ENCODE measurements at regions not wholly inside any gene's neighbourhood (a gene's known extent, or its start where the extent isn't known, plus 50 kb on each side); places are given as distances from the start of the nearest gene placed in this dataset.

DNA sequence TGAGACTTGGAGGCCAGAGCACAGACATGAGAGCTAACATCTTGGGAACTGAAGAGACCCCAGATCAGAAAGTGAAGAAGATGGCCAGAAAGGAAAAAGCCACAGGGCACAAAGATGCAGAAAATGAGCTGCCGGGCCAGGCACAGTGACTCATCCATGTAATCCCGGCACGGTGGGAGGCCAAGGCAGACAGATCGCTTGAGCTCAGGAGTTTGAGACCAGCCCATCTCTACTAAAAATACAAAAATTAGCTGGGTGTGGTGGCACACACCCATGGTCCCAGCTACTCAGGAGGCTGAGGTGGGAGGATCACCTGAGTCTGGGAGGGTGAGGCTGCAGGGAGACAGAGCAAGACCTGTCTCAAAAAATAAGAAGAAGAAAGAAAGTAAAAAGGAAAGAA lies 81.4 kb upstream of the MGMT start:
- no peaks in the 10 kb centered on the region for H3K4me1 Mint-ChIP-seq
- H3K9me3 Mint-ChIP-seq = peaks cover 0 to 2% of the 10 kb centered on the region in 2 donors
- H3K27me3 Mint-ChIP-seq = no peaks in the 10 kb centered on the region
- ATAC-seq (replicated peaks) (no peak), DNase-seq (no peak)
- H3K27ac Mint-ChIP-seq = no peak overlapping the region
- H3K36me3 Mint-ChIP-seq = no peaks in the 10 kb centered on the region
- H3K4me3 Mint-ChIP-seq = no peak overlapping the region

DNA sequence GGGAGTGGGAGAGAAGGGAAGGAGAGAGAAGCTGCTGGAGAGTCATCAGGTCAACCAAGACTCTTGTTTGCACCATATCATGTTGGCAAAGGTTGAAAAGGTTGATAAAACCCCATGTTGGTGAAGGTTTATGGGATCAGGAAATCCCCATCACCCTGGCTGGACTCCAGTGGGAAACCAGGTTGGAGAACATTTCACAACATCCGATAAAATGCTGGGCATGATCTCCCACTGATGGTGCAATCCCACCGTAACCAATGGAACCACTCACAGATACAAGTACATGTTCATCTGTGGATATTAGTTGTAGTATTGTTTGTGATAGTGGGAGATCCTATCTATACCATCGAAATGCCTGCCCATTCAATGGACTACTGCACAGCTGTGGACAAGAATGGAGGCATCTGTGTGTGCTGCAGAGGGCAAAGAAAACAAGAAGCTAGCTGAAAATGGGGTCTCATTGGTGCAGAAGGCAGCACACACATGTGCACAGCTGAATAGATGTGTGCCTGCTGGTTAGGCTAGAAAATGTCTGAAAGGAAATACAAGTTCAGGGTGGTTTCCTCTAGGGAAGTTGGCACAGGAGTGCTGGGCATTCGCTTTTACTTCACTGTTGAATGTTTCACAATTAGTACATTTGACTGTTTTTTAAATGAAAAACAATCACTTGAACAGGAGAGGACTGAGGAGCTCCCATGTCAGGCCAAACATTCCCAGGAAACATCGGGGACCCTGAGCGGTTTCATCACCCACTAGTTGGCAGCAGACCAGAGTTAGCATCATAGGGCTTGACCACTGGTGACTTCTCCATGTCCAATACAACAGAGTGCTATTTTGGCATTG lies 80.4 kb upstream of the MGMT start:
- H3K4me3 Mint-ChIP-seq = no peak overlapping the region

DNA sequence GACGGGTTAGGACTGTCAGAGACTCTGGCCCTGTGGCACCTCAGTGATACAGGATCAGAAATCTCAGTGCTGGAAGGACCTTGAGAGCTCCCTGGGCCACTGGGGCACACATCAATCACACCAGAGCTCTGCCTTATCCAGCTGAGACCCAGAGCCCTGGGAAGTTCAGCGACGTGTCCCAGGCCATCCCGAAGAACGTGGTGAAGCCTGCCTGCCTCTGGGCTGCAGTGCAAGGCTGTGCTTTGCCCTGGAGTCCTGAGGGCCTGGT lies 79.8 kb upstream of the MGMT start:
- DNase-seq = no peak
- Mint-ChIP-seq H3K27ac (no peak overlapping the region), H3K4me1 (no peaks in the 10 kb centered on the region), H3K4me3 (no peak overlapping the region), H3K36me3 (no peaks in the 10 kb centered on the region), H3K27me3 (no peaks in the 10 kb centered on the region), H3K9me3 (peaks cover 0 to 2% of the 10 kb centered on the region in 2 donors)
- no peak for ATAC-seq (replicated peaks)

More for the DNA sequence above, 80.4 kb upstream of the MGMT start:
- Mint-ChIP-seq H3K36me3 (no peaks in the 10 kb centered on the region), H3K27ac (no peak overlapping the region), H3K27me3 (no peaks in the 10 kb centered on the region), H3K9me3 (peaks cover 0 to 2% of the 10 kb centered on the region in 2 donors), H3K4me1 (no peaks in the 10 kb centered on the region)
- ATAC-seq (replicated peaks) = no peak
- no peak for DNase-seq

DNA sequence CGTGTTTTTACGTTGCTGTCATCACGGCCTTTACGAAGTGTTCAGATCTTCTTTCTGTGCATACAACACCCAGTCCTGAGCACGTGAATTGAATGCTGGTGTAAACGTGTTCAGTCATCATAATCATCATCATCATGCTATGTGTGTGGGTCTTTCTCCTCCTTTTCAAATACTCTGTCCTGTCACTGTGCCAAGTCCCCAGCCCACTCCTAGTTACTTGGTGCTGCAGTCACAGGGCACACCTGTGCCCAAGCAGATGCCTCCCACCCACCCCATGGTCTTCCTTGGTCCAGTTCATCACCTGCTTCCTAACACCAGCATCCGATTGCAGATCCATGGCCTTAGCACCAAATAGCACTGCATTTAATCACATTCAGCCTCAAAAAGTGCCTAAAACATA lies 78.6 kb upstream of the MGMT start:
- no peak overlapping the region for H3K4me3 Mint-ChIP-seq
- H3K36me3 Mint-ChIP-seq = no peaks in the 10 kb centered on the region
- no peak for ATAC-seq (replicated peaks)
- no peak for DNase-seq
- H3K9me3 Mint-ChIP-seq = peaks cover 0 to 2% of the 10 kb centered on the region in 2 donors
- no peaks in the 10 kb centered on the region for H3K4me1 Mint-ChIP-seq
- H3K27me3 Mint-ChIP-seq = no peaks in the 10 kb centered on the region
- H3K27ac Mint-ChIP-seq = no peak overlapping the region

DNA sequence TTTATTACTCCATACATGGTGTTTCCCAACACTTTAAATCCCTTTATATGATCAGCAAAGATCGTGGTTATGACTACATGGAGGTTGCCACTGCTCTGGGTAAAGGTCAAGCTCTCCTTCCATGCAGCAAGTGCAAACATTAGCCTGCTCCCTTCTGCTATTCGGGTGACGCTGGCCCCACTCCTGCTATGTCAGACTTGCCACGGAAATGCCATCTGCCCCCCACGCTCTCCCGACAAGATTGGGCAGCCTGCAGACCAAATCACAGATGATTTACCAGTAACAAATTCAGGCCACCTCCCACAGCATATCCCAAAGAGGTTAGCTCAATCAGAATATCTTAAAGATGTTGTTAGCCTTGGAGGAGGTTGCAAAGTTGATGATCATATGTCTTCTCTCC lies 77.8 kb upstream of the MGMT start:
- Mint-ChIP-seq H3K4me1 (no peaks in the 10 kb centered on the region), H3K27ac (no peak overlapping the region), H3K36me3 (no peaks in the 10 kb centered on the region), H3K9me3 (peaks cover 0 to 2% of the 10 kb centered on the region in 2 donors), H3K4me3 (no peak overlapping the region), H3K27me3 (no peaks in the 10 kb centered on the region)
- no peak for DNase-seq
- no peak for ATAC-seq (replicated peaks)

DNA sequence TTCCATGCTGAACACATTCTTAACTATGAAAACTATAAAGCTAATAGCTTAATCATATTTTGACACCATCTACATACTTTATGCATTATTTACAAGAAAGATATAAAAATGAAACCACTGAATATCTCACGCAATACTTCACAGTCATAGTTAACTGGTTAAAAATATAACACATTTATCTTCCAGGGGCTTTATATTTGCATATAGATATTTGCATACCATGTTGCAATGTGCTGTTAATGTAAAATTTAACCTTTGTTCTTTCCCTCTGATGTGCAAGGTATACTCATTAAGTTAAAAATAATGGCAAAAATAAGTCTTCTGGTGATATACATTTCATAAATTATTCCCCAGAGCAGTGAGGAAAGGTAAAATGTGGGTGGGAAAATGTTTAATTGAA lies 76.9 kb upstream of the MGMT start:
- no peak overlapping the region for H3K27ac Mint-ChIP-seq
- DNase-seq (no peak), ATAC-seq (replicated peaks) (no peak)
- no peak overlapping the region for H3K4me3 Mint-ChIP-seq
- no peaks in the 10 kb centered on the region for H3K27me3 Mint-ChIP-seq
- peaks cover 0 to 2% of the 10 kb centered on the region in 2 donors for H3K9me3 Mint-ChIP-seq
- H3K36me3 Mint-ChIP-seq = no peaks in the 10 kb centered on the region
- H3K4me1 Mint-ChIP-seq = no peaks in the 10 kb centered on the region

DNA sequence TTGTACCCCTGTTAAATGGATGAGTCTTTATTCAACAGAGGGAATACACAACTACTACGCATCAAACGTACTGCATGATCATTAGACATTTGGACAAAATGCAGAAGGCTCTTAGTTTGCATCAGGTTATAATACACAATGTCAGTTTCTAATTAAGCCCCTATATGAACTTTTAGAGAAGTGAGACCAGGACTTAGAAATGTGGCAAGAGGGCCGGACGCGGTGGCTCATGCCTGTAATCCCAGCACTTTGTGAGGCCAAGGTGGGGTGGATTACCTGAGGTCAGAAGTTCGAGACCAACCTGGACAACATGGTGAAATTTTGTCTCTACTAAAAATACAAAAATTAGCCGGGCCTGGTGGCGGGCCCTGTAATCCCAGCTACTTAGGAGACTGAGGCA lies 76.3 kb upstream of the MGMT start:
- H3K36me3 Mint-ChIP-seq = no peaks in the 10 kb centered on the region
- ATAC-seq (replicated peaks) = no peak

DNA sequence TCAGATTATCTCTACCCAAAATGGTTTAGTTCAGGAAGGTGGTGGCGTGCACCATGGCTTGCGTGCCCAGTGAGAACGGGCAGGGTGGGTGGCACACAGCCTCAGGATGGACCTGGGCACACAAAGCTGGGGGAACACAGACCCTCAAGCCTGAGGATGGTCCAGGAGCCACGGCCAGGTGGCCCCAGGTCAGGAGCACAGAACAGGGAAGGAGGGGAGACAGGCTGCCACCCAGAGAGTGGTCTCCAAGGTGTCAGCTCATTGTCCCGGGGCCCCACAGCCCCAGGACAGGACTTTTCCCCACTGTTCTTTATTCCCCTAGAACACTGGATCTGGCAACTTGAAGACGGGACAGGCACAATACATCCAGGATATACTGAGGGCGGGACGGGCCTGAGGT lies 75.6 kb upstream of the MGMT start:
- ATAC-seq (replicated peaks) (no peak), DNase-seq (no peak)
- H3K4me3 Mint-ChIP-seq = no peak overlapping the region
- no peaks in the 10 kb centered on the region for H3K36me3 Mint-ChIP-seq
- H3K9me3 Mint-ChIP-seq = no peaks in the 10 kb centered on the region
- no peak overlapping the region for H3K27ac Mint-ChIP-seq
- no peaks in the 10 kb centered on the region for H3K4me1 Mint-ChIP-seq
- H3K27me3 Mint-ChIP-seq = no peaks in the 10 kb centered on the region

More for the DNA sequence above, 76.3 kb upstream of the MGMT start:
- Mint-ChIP-seq H3K9me3 (no peaks in the 10 kb centered on the region), H3K4me3 (no peak overlapping the region), H3K4me1 (no peaks in the 10 kb centered on the region), H3K27me3 (no peaks in the 10 kb centered on the region), H3K27ac (no peak overlapping the region)
- DNase-seq = no peak

DNA sequence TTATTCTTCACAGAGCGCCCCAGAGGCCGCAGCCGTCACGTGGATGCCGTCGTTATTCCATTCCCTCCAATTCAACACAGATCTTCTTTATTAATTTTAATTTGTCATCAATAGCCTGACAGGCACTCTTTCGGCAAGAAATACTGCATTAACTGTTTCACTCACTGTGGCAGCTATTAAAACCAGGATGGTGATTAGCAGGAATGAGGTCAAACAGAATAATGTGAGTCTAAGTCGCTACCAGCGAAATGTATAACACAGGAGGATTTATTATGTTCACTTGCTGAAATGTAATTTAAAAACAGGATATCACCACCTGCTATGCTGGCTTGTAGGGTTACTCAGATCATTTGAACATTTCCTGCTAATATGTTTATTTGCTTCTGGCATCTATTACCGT lies 74.2 kb upstream of the MGMT start:
- Mint-ChIP-seq H3K36me3 (no peaks in the 10 kb centered on the region), H3K27ac (no peak overlapping the region), H3K4me3 (no peak overlapping the region), H3K9me3 (no peaks in the 10 kb centered on the region), H3K27me3 (no peaks in the 10 kb centered on the region), H3K4me1 (no peaks in the 10 kb centered on the region)
- ATAC-seq (replicated peaks) (no peak), DNase-seq (no peak)

DNA sequence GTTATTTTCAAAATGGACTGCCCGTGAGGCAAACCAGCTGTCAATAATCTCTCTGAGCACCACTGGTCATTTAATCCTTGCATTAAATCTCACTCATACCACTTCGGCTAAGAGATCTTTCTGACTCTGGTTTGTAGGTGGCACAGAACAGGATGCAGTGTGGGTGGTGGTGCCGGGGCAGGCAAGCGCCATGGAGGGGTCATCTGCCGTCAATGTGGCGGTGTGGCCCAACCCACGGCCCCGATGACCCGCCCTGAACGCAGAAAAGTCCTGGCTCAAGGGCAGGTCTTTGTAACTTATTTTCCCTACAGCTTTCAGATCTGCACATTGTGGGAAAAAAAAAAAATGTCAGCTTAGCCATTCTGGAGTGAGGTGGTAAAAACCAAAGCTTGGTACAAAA lies 73.2 kb upstream of the MGMT start:
- DNase-seq (no peak), ATAC-seq (replicated peaks) (no peak)
- Mint-ChIP-seq H3K27me3 (no peaks in the 10 kb centered on the region), H3K27ac (no peak overlapping the region), H3K4me1 (no peaks in the 10 kb centered on the region), H3K4me3 (no peak overlapping the region), H3K36me3 (no peaks in the 10 kb centered on the region), H3K9me3 (no peaks in the 10 kb centered on the region)

DNA sequence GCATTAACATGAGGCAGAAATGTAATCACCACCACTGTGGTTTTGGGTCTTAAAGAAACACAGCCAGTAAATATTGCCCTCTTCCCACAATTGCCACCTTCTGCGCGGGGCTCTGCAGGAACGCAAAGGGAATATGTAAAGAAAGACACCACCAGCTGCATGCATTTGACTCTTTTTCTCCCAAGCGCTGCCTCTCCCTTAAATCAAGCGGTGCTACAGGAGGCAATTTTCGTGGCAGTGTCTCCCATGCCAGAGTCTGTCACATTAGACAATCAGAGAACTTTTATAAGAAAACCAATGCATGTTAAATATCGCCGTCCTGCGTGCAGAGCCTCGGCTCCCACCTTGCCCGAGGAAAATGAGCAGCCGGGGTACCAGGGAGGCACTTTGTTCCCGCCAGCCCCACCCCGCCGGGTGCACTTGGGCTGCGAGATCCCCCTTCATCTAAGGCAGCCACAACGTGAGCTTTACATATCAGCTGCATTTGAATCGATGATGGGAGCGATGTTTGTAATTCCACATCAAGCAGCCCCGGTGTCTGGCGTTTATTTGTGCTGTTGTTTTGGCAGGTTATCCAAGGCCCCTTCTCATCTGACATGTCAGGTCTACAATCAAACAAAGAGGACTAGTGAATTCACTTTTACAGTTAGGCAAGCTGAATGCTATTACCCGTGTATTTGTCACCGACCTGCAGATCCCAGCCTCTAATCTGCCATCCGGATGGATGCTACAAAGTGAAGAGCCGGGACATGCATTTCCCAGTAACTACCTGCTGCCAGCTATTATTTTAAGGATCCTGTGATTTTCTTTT lies 72.3 kb upstream of the MGMT start:
- Mint-ChIP-seq H3K27ac (no peak overlapping the region), H3K27me3 (no peaks in the 10 kb centered on the region), H3K4me3 (no peak overlapping the region), H3K36me3 (no peaks in the 10 kb centered on the region), H3K4me1 (no peaks in the 10 kb centered on the region), H3K9me3 (no peaks in the 10 kb centered on the region)
- ATAC-seq (replicated peaks) (no peak), DNase-seq (no peak)

DNA sequence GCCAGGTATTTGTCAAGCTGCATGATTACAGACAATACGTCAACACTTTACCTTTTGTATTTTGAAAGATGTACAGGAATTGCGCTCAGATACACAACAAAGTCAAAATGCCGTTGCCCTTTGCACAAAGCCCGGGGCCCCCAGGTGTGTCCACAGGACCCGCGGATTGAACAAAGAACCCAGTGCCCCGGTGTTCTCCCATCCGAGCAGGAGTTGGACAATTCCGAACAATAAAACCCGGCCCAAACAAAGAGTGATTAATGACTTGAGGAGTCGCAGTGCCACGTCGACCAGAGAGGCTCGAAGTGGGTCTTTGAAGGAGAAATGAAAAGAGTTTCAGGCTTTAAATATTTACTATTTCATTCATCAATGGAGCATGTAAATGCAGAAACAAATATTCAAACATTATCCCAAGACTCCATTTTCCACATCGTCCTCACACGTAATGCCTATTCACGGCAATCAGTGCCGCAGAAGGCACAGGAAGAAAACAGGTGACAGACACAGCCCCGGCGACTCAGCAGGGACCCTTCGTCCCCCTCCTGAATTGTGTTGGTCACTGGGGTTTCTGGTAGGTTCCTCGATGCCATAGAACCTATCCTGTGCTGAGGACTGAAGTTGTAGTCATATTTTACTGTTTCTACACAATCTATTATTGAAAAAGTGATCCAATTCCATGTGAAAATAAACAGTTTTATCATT lies 70.9 kb upstream of the MGMT start:
- DNase-seq (no peak), ATAC-seq (replicated peaks) (no peak)
- Mint-ChIP-seq H3K4me1 (no peaks in the 10 kb centered on the region), H3K9me3 (no peaks in the 10 kb centered on the region), H3K27ac (no peak overlapping the region), H3K27me3 (no peaks in the 10 kb centered on the region), H3K4me3 (no peak overlapping the region), H3K36me3 (no peaks in the 10 kb centered on the region)

DNA sequence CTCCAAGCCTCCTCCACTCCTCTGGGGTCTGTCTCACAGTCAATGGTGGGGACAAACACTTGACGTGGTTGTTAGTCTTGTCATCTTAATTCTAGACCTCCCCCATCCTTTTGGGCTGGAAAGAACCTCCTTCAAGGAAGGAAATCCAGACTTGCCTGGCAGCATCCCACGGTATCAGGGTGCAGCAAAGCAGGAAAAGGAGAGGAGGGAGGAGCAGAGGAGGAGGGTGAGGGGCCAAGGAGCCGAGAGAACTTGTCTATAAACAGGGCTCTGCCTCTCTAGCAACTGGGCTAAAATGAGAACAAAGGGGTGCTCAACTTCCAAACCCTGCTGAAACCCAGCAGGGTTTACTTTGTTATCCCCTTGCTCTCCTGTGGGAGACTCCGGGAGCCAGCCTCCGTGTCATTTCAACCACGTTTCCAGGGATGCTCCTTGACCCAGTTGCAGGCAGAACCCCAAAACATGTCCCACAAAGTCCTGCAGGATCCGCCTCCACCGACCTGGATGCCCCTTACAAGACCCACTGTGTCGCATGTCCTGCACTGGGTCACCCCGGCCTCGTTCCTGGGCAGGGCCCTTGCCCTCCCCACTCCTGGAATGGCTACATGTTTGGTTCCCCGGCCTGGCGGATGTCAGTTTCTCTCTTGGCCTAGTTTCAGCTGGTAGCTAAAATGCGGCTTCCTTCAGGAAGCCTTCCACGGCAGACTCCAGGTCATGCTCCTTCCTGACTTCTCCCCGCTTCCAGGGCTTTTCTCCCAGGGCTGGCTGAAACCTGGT lies 69.7 kb upstream of the MGMT start:
- Mint-ChIP-seq H3K27me3 (no peaks in the 10 kb centered on the region), H3K9me3 (no peaks in the 10 kb centered on the region), H3K36me3 (no peaks in the 10 kb centered on the region), H3K4me3 (no peak overlapping the region), H3K27ac (no peak overlapping the region), H3K4me1 (no peaks in the 10 kb centered on the region)
- no peak for ATAC-seq (replicated peaks)
- DNase-seq = no peak

DNA sequence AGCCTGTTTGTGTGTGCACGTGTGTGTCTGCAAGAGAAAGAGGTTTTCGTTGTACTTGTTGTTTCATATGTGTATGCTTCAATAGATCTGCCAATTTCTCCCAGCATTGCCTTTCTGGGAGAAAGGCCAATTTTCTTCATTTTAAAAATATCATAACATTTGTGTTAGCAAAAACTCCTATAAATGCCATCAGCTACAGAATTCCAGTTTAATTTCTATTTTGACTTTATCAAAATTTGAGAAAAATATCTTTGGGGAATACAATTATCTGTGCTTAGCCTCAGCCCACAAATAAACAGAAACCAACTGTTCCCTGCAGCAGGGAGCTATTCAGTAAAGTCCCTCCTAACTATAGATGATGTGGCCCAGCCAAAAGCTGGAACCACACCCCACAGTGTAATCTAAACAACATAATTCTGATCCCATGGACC lies 68.3 kb upstream of the MGMT start:
- DNase-seq (no peak), ATAC-seq (replicated peaks) (no peak)
- no peaks in the 10 kb centered on the region for H3K9me3 Mint-ChIP-seq
- no peak overlapping the region for H3K4me3 Mint-ChIP-seq
- no peaks in the 10 kb centered on the region for H3K27me3 Mint-ChIP-seq
- no peak overlapping the region for H3K27ac Mint-ChIP-seq
- no peaks in the 10 kb centered on the region for H3K4me1 Mint-ChIP-seq
- no peaks in the 10 kb centered on the region for H3K36me3 Mint-ChIP-seq

Measured in stimulated activated naive B cell treated with anti-CD40 and anti-IgM and Interleukin-4, amounts not matched to agents 10 μg/mL and 1 μg/mL and 100 μg/mL, for 72 hours (primary cell).